SIG-M5 treated with dmso at 0.1 percent for 504 hours (cell line): ENCODE measurements at regions not wholly inside any gene's neighbourhood (a gene's known extent, or its start where the extent isn't known, plus 50 kb on each side); places are given as distances from the start of the nearest gene placed in this dataset.

ENCODE experiments used
- DNase-seq: peaks from one replicate; lab custom pipeline; 2025; ENCODE audit not compliant: unreplicated experiment; lab: John Stamatoyannopoulos, UW

- DNase-seq, result no peak
Observed at GRCh38 chr10:130368761-130369560, 232.8 kb downstream of the GLRX3 start.

GRCh38 chr10:130369645-130370381 is 233.6 kb downstream of the GLRX3 start:
- no peak for DNase-seq

GRCh38 chr10:130370721-130371120 is 234.5 kb downstream of the GLRX3 start:
- DNase-seq, result no peak

- no peak for DNase-seq
Observed at GRCh38 chr10:130371156-130371555, 235.0 kb downstream of the GLRX3 start.

GRCh38 chr10:130371666-130372065 is 235.5 kb downstream of the GLRX3 start:
- no peak for DNase-seq

- no peak for DNase-seq
Observed at GRCh38 chr10:130372222-130372621, 236.0 kb downstream of the GLRX3 start.

- no peak for DNase-seq
Observed at GRCh38 chr10:130372866-130373265, 236.7 kb downstream of the GLRX3 start.

- no peak for DNase-seq
Observed at GRCh38 chr10:130377986-130378540, 241.9 kb downstream of the GLRX3 start.

GRCh38 chr10:130378556-130379400 is 242.6 kb downstream of the GLRX3 start:
- DNase-seq, result no peak

- no peak for DNase-seq
Observed at GRCh38 chr10:130380056-130380455, 243.9 kb downstream of the GLRX3 start.

GRCh38 chr10:130382031-130382430 is 245.8 kb downstream of the GLRX3 start:
- no peak for DNase-seq

GRCh38 chr10:130387936-130388580 is 251.9 kb downstream of the GLRX3 start:
- DNase-seq, result no peak

GRCh38 chr10:130388746-130389145 is 252.6 kb downstream of the GLRX3 start:
- DNase-seq, result no peak

- DNase-seq, result no peak
Observed at GRCh38 chr10:130389906-130390305, 253.7 kb downstream of the GLRX3 start.

GRCh38 chr10:130392031-130392430 is 255.8 kb downstream of the GLRX3 start:
- DNase-seq, result no peak

- DNase-seq, result no peak
Observed at GRCh38 chr10:130393342-130393741, 257.2 kb downstream of the GLRX3 start.

GRCh38 chr10:130394832-130395231 is 258.6 kb downstream of the GLRX3 start:
- no peak for DNase-seq

GRCh38 chr10:130395248-130395936 is 259.2 kb downstream of the GLRX3 start:
- no peak for DNase-seq

GRCh38 chr10:130396044-130396443 is 259.9 kb downstream of the GLRX3 start:
- DNase-seq, result no peak
